HEK293 (cell line): ENCODE measurements at regions not wholly inside any gene's neighbourhood (a gene's known extent, or its start where the extent isn't known, plus 50 kb on each side); places are given as distances from the start of the nearest gene placed in this dataset.

Experiments used
- CTCF ChIA-PET: fragments of 350-600 bp; formaldehyde crosslinking; extraction: SDS; loops from one replicate; lab custom pipeline; 2021; ENCODE audit warnings: antibody characterized with exemption; lab: Yijun Ruan, JAX
- POLR2A ChIA-PET: fragments of 300-600 bp; formaldehyde crosslinking; extraction: SDS; loops from one replicate; lab custom pipeline; 2020; ENCODE audit warnings: antibody characterized with exemption, inconsistent platforms; lab: Yijun Ruan, JAX
- H3K27ac ChIP-seq: fragments of 200-500 bp; sonication (Bioruptor generic); 2 replicates; pipeline ENCODE4 v1.5.1; 2014; ENCODE audit warnings: low read depth, low read length, control low read depth, inconsistent platforms; ENCODE audit errors: extremely low read depth
- H3K36me3 ChIP-seq, 2 experiments: fragments of 200-500 bp in 1 of 2; sonication (Bioruptor generic) in 1 of 2; 1 replicate in 1 of 2; 2 replicates in 1 of 2; pipeline ENCODE4 v1.5.1; 2014 to 2017; ENCODE audit warnings: inconsistent platforms in 2 of 2, low read length in 2 of 2; ENCODE audit not compliant: control insufficient read depth in 2 of 2, insufficient read depth in 1 of 2
- H3K4me1 ChIP-seq: fragments of 200-500 bp; sonication (Bioruptor generic); 2 replicates; pipeline ENCODE4 v1.5.1; 2014; ENCODE audit warnings: mild to moderate bottlenecking, low read length, inconsistent platforms; ENCODE audit not compliant: control insufficient read depth, insufficient read depth
- H3K4me3 ChIP-seq: 2 replicates; pipeline ENCODE4 v1.5.1; 2011; ENCODE audit warnings: low read depth, mild to moderate bottlenecking, control low read depth, low read length, moderate library complexity
- H3K9me3 ChIP-seq: fragments of 200-500 bp; sonication (Bioruptor generic); 2 replicates; pipeline ENCODE4 v1.5.1; 2014; ENCODE audit warnings: low read depth, low read length, inconsistent platforms; ENCODE audit not compliant: control insufficient read depth, insufficient read depth
- BCL11A ChIP-seq: fragments of 450-650 bp; formaldehyde crosslinking; IDR thresholded peaks from 2 replicates; pipeline ENCODE4 v1.5.1; 2016; ENCODE audit warnings: low read depth, missing biosample characterization, missing genetic modification characterization
- GFI1B ChIP-seq: fragments of 450-650 bp; formaldehyde crosslinking; IDR thresholded peaks from 2 replicates; pipeline ENCODE4 v1.5.1; 2016; ENCODE audit warnings: missing biosample characterization, missing genetic modification characterization
- MEIS1 ChIP-seq: sonication (generic); formaldehyde crosslinking; IDR thresholded peaks from 2 replicates; pipeline ENCODE4 v1.8.1; 2022; ENCODE audit warnings: missing genetic modification reagents, mild to moderate bottlenecking, borderline replicate concordance
- OSR2 ChIP-seq: fragments of 450-650 bp; formaldehyde crosslinking; IDR thresholded peaks from 2 replicates; pipeline ENCODE4 v1.5.1; 2016; ENCODE audit warnings: missing biosample characterization, missing genetic modification characterization
- REPIN1 ChIP-seq: fragments of 450-650 bp; formaldehyde crosslinking; IDR thresholded peaks from 2 replicates; pipeline ENCODE4 v1.5.1; 2017; ENCODE audit warnings: missing biosample characterization, missing genetic modification characterization, low read depth
- SP2 ChIP-seq: fragments of 450-650 bp; formaldehyde crosslinking; IDR thresholded peaks from 2 replicates; pipeline ENCODE4 v1.5.1; 2016; ENCODE audit warnings: missing biosample characterization, missing genetic modification characterization
- ZFP37 ChIP-seq: fragments of 450-650 bp; formaldehyde crosslinking; IDR thresholded peaks from 2 replicates; pipeline ENCODE4 v1.5.1; 2016; ENCODE audit warnings: missing biosample characterization, missing genetic modification characterization
- ZNF121 ChIP-seq: fragments of 450-650 bp; formaldehyde crosslinking; IDR thresholded peaks from 2 replicates; pipeline ENCODE4 v1.5.1; 2016; ENCODE audit warnings: missing biosample characterization, missing genetic modification characterization
- ZNF138 ChIP-seq: fragments of 450-650 bp; formaldehyde crosslinking; IDR thresholded peaks from 2 replicates; pipeline ENCODE4 v1.5.1; 2016; ENCODE audit warnings: missing biosample characterization, missing genetic modification characterization, borderline replicate concordance
- ZNF155 ChIP-seq: fragments of 450-650 bp; formaldehyde crosslinking; IDR thresholded peaks from 2 replicates; pipeline ENCODE4 v1.5.1; 2016; ENCODE audit warnings: missing biosample characterization, missing genetic modification characterization
- ZNF211 ChIP-seq: fragments of 450-650 bp; formaldehyde crosslinking; IDR thresholded peaks from 2 replicates; pipeline ENCODE4 v1.5.1; 2016; ENCODE audit warnings: low read depth, missing biosample characterization, missing genetic modification characterization
- ZNF266 ChIP-seq: fragments of 450-650 bp; formaldehyde crosslinking; IDR thresholded peaks from 2 replicates; pipeline ENCODE4 v1.5.1; 2016; ENCODE audit warnings: missing biosample characterization, missing genetic modification characterization, low read depth
- ZNF48 ChIP-seq: fragments of 450-650 bp; formaldehyde crosslinking; IDR thresholded peaks from 2 replicates; pipeline ENCODE4 v1.5.1; 2016; ENCODE audit warnings: missing biosample characterization, missing genetic modification characterization
- ZNF501 ChIP-seq: fragments of 450-650 bp; formaldehyde crosslinking; IDR thresholded peaks from 2 replicates; pipeline ENCODE4 v1.5.1; 2016; ENCODE audit warnings: missing biosample characterization, missing genetic modification characterization
- ZNF514 ChIP-seq: fragments of 450-650 bp; formaldehyde crosslinking; IDR thresholded peaks from 2 replicates; pipeline ENCODE4 v1.5.1; 2016; ENCODE audit warnings: missing biosample characterization, missing genetic modification characterization
- ZNF544 ChIP-seq: fragments of 450-650 bp; formaldehyde crosslinking; IDR thresholded peaks from 2 replicates; pipeline ENCODE4 v1.5.0; 2017; ENCODE audit warnings: missing biosample characterization, missing genetic modification characterization
- ZNF610 ChIP-seq: fragments of 450-650 bp; formaldehyde crosslinking; IDR thresholded peaks from 2 replicates; pipeline ENCODE4 v1.5.1; 2016; ENCODE audit warnings: missing biosample characterization, missing genetic modification characterization, borderline replicate concordance
- ZNF777 ChIP-seq: fragments of 450-650 bp; formaldehyde crosslinking; IDR thresholded peaks from 2 replicates; pipeline ENCODE4 v1.5.1; 2017; ENCODE audit warnings: missing biosample characterization, missing genetic modification characterization, borderline replicate concordance
- ZXDB ChIP-seq: fragments of 450-650 bp; formaldehyde crosslinking; IDR thresholded peaks from 2 replicates; pipeline ENCODE4 v1.5.1; 2016; ENCODE audit warnings: missing biosample characterization, missing genetic modification characterization
- TF ChIP-seq, protein P1 (sequence below): fragments of 450-650 bp; formaldehyde crosslinking; optimal IDR thresholded peaks from 2 replicates; pipeline ENCODE3; 2016; ENCODE audit warnings: missing biosample characterization, mild to moderate bottlenecking, missing genetic modification characterization
- TF ChIP-seq, protein P2 (sequence below): fragments of 450-650 bp; formaldehyde crosslinking; IDR thresholded peaks from 2 replicates; pipeline ENCODE4 v1.5.1; 2016; ENCODE audit warnings: missing biosample characterization, missing genetic modification characterization

DNA sequence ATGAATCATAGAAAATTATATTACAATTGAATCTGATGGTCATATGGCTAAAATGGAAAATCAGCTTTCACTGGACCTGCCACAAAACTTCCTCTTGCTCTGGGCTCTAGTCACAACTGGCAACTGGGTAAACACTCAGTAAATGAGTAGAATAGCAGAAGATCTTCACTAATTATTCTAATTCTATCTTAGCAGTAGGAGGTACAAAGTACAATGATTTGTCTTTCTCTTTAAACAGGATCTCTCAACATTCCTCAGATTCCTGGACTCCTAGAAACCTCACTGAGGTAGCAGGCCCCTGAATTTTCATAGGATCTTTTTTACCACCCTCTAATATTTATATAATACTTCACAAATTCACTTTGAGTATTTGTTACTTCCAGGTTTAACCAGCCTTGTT, 239.9 kb upstream of the SMARCA2 start (continued):
- no peak for TF ChIP-seq ZNF155 (tag by site-specific recombination)

DNA sequence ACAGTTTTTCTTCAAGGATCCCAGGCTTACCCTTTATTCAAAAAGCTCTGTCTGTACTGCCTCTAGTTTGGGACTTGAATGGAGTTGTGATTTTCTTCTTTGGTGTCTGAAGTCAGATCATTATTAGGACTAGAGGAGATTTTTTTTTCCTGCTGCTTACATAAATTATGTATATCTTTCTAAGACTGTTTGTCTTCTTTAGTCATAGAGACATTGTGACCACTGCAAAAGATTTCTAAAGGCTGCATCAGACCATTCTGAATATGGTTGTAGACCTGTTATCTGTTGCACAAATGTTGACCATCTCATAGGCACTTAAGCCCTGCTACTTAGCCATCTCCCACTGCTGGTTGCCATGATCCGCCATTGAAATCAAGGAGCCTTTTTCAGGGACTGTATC, 238.5 kb upstream of the SMARCA2 start:
- H3K36me3 ChIP-seq: no peaks in the 10 kb centered on the region
- H3K27ac ChIP-seq: no peak overlapping the region
- TF ChIP-seq ZNF138 (tag by site-specific recombination): no peak
- ChIA-PET POLR2A (no interaction called here), CTCF (interaction anchor here (0.6 kb wide), 1 partner anchor 12 kb away, joined by 3 read pairs; no protein-coding TSS in a partner anchor)
- no peak overlapping the region for H3K4me3 ChIP-seq
- H3K4me1 ChIP-seq: no peaks in the 10 kb centered on the region
- no peaks in the 10 kb centered on the region for H3K9me3 ChIP-seq

DNA sequence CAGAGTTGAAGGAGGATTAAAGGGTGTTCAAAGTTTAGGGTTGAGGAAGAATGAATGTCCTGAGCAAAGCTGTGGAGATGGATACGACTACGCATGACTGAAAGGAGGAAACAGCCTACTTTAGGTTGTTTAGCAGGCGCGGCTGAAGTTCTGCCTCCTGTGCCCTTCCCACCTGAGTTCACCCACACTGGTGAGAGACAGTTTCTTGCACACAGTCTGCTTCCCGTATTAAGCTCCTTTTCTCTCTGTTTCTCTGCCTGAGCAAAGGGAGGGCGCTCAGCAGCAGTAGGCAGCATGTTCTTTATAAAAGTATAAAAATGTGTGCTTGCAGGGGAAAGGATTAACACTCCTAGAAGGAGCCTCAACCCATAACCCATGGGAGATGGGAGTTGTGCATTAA, 224.0 kb upstream of the SMARCA2 start:
- ChIA-PET CTCF (interaction anchor here (2.2 kb wide), 1 partner anchor 14 kb away, joined by 4 read pairs; no protein-coding TSS in a partner anchor), POLR2A (no interaction called here)
- Histone ChIP-seq H3K9me3 (no peaks in the 10 kb centered on the region), H3K27ac (no peak overlapping the region), H3K4me3 (no peak overlapping the region), H3K4me1 (no peaks in the 10 kb centered on the region), H3K36me3 (no peaks in the 10 kb centered on the region)
- TF ChIP-seq ZNF266 (no peak), MEIS1 (CRISPR knock-in tag) (no peak), ZNF121 (no peak), GFI1B (no peak)

DNA sequence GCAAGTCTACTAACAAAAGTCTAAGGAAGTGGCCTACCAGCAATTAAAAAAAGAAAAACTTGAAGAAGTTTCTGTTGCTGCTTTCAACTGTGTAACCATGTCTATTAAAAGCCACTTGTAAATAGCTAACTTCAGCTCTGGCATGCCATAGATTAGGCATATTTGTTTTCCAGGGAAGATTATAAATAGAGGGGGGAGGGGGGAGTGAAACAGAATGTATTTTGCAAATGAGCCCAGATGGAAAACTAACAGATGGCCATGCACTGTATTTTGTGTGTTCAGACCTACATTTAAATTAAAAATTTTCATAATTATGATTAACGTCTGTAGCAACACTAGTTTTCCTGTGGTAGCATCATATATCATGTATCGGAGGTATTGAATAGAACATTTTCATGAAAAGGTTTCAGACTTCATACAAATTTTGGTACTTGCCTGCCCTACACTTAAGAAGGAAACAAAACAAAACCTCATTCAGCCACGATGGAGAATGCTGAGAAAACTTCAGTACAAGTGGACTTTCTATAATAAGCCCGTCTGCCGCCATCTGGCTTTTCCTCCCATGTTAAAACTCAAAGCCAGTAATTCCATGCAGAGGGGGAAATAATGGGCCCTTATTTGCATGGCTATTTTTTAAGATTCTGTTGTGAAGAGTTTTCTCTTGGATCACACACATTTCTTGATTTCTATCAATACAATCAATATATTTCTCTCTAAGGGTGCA, 220.4 kb upstream of the SMARCA2 start:
- H3K4me1 ChIP-seq: no peaks in the 10 kb centered on the region
- ChIA-PET CTCF (interaction anchor here (1.0 kb wide), 1 partner anchor 43 kb away, joined by 3 read pairs; no protein-coding TSS in a partner anchor), POLR2A (no interaction called here)
- H3K27ac ChIP-seq: no peak overlapping the region
- H3K4me3 ChIP-seq: no peak overlapping the region
- no peaks in the 10 kb centered on the region for H3K9me3 ChIP-seq
- no peak for TF ChIP-seq ZNF48 (tag by site-specific recombination)
- no peak for TF ChIP-seq ZNF501 (tag by site-specific recombination)
- TF ChIP-seq ZFP37 (tag by site-specific recombination): no peak
- no peaks in the 10 kb centered on the region for H3K36me3 ChIP-seq

DNA sequence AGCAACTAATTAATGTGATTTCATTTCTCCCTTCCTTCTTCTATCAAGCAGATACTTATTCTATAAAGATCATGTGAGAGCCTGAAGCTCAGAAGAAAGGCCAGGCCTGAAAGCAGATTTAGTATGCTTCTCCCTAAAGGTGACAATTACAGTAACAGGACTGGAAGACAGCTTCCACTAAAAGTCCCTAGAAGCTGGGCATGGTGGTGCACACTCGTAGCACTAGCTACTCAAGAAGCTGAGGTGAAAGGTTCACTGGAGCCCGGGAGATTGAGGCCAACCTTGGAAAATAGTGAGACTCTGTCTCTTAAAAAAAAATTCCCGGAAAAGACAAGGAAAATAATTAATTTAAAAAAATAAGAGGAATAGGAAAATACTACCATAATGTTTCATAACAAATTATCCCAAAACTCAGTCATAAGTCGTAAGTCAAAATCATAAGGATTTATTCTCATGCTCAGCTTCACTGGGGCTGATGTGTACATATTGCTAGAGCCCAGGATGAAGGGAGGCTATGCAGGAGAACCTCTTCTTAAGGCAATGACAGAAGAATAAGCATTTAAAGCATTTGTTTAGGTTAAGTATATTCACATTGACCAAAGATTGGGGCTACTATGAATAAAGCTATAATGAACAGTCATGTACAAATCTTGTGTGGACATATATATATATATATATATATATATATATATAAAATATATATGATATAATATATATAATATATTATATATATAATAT, 210.8 kb upstream of the SMARCA2 start:
- no peak overlapping the region for H3K27ac ChIP-seq
- TF ChIP-seq SP2 (tag by site-specific recombination): no peak
- no peak for TF ChIP-seq BCL11A (tag by site-specific recombination)
- TF ChIP-seq ZXDB (tag by site-specific recombination): no peak
- TF ChIP-seq ZNF514 (tag by site-specific recombination): no peak
- TF ChIP-seq, protein P1, sequence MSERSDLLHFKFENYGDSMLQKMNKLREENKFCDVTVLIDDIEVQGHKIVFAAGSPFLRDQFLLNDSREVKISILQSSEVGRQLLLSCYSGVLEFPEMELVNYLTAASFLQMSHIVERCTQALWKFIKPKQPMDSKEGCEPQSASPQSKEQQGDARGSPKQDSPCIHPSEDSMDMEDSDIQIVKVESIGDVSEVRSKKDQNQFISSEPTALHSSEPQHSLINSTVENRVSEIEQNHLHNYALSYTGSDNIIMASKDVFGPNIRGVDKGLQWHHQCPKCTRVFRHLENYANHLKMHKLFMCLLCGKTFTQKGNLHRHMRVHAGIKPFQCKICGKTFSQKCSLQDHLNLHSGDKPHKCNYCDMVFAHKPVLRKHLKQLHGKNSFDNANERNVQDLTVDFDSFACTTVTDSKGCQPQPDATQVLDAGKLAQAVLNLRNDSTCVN (tag by site-specific recombination): no peak
- TF ChIP-seq ZNF501 (tag by site-specific recombination): no peak
- no peak for TF ChIP-seq ZNF211
- TF ChIP-seq GFI1B: no peak
- TF ChIP-seq, protein P2, sequence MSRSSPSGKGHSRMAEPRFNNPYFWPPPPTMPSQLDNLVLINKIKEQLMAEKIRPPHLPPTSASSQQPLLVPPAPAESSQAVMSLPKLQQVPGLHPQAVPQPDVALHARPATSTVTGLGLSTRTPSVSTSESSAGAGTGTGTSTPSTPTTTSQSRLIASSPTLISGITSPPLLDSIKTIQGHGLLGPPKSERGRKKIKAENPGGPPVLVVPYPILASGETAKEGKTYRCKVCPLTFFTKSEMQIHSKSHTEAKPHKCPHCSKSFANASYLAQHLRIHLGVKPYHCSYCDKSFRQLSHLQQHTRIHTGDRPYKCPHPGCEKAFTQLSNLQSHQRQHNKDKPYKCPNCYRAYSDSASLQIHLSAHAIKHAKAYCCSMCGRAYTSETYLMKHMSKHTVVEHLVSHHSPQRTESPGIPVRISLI (tag by site-specific recombination): no peak
- TF ChIP-seq OSR2: no peak
- TF ChIP-seq ZNF610: no peak
- TF ChIP-seq ZNF777 (tag by site-specific recombination): no peak
- no peak for TF ChIP-seq ZNF544 (tag by site-specific recombination)
- TF ChIP-seq REPIN1 (tag by site-specific recombination): no peak
- TF ChIP-seq, all 188 proteins: peak for 0
- no peaks in the 10 kb centered on the region for H3K4me1 ChIP-seq
- H3K4me3 ChIP-seq: no peak overlapping the region
- ChIA-PET POLR2A (no interaction called here), CTCF (interaction anchor here (0.6 to 1.0 kb wide), 2 partner anchors 35 to 343 kb away, joined by 3 read pairs; no protein-coding TSS in a partner anchor)
- no peaks in the 10 kb centered on the region for H3K9me3 ChIP-seq
- H3K36me3 ChIP-seq: no peaks in the 10 kb centered on the region
